GM23338 (cell line): ENCODE measurements at regions not wholly inside any gene's neighbourhood (a gene's known extent, or its start where the extent isn't known, plus 50 kb on each side); places are given as distances from the start of the nearest gene placed in this dataset.

Experiments
- ATAC-seq: fragments of 200-7000 bp; cut with Tn5 transposase; 3 replicates; pipeline ENCODE4 v1.9.1; 2020
- DNase-seq: peaks from one replicate; pipeline ENCODE4 v3.0.0-alpha.2; 2015; ENCODE audit warnings: low spot score
- H2AFZ ChIP-seq: fragments of 200-600 bp; sonication (generic); 2 replicates; pipeline ENCODE4 v1.8.0; 2016; ENCODE audit warnings: antibody characterized with exemption, mild to moderate bottlenecking, moderate library complexity
- H3F3A ChIP-seq: fragments of 200-600 bp; sonication (generic); replicated peaks from 2 replicates; pipeline ENCODE4 v1.8.0; 2017; ENCODE audit warnings: antibody characterized with exemption, mixed run types, low read depth
- H3K27ac ChIP-seq: fragments of 200-600 bp; sonication (generic); 2 replicates; pipeline ENCODE4 v1.6.1; 2016; ENCODE audit warnings: low read depth
- H3K27me3 ChIP-seq: fragments of 200-600 bp; sonication (generic); 2 replicates; pipeline ENCODE4 v1.8.0; 2016; ENCODE audit warnings: mild to moderate bottlenecking, mixed run types, moderate library complexity; ENCODE audit not compliant: insufficient read depth
- H3K36me3 ChIP-seq: fragments of 200-600 bp; sonication (generic); 2 replicates; pipeline ENCODE4 v1.8.0; 2016; ENCODE audit warnings: mild to moderate bottlenecking; ENCODE audit not compliant: insufficient read depth
- H3K4me1 ChIP-seq: fragments of 200-600 bp; sonication (generic); 2 replicates; pipeline ENCODE4 v1.8.0; 2016; ENCODE audit warnings: mild to moderate bottlenecking, moderate library complexity; ENCODE audit not compliant: insufficient read depth
- H3K4me2 ChIP-seq: fragments of 200-600 bp; sonication (generic); 2 replicates; pipeline ENCODE4 v1.7.1; 2017; ENCODE audit warnings: mixed run types
- H3K4me3 ChIP-seq: fragments of 200-600 bp; sonication (generic); 2 replicates; pipeline ENCODE4 v1.6.1; 2016; ENCODE audit warnings: mixed run types
- H3K79me2 ChIP-seq: fragments of 200-600 bp; sonication (generic); replicated peaks from 2 replicates; pipeline ENCODE4 v1.8.0; 2017; ENCODE audit warnings: mild to moderate bottlenecking; ENCODE audit not compliant: insufficient read depth
- H3K9me2 ChIP-seq: fragments of 200-600 bp; sonication (generic); 2 replicates; pipeline ENCODE4 v1.8.0; 2017; ENCODE audit not compliant: insufficient read depth
- H4K20me1 ChIP-seq: fragments of 200-600 bp; sonication (generic); replicated peaks from 2 replicates; pipeline ENCODE4 v1.8.0; 2017; ENCODE audit warnings: mild to moderate bottlenecking; ENCODE audit not compliant: insufficient read depth
- H3K27ac Mint-ChIP-seq: 2 replicates; pipeline ENCODE4 v1.8.0; 2020; ENCODE audit warnings: inconsistent platforms, mild to moderate bottlenecking, moderate library complexity, mixed read lengths
- H3K27me3 Mint-ChIP-seq: 3 replicates; pipeline ENCODE4 v1.8.0; 2022; ENCODE audit warnings: low read depth, mild to moderate bottlenecking, moderate library complexity, mixed read lengths, inconsistent platforms; ENCODE audit not compliant: insufficient read depth, poor library complexity
- H3K36me3 Mint-ChIP-seq: 3 replicates; pipeline ENCODE4 v1.8.0; 2021; ENCODE audit warnings: low read depth, mild to moderate bottlenecking, inconsistent platforms, moderate library complexity, mixed read lengths
- H3K4me1 Mint-ChIP-seq: 3 replicates; pipeline ENCODE4 v1.8.0; 2020; ENCODE audit warnings: mild to moderate bottlenecking, inconsistent platforms, mixed read lengths
- H3K4me3 Mint-ChIP-seq: 3 replicates; pipeline ENCODE4 v1.8.0; 2021; ENCODE audit warnings: moderate library complexity, mild to moderate bottlenecking, inconsistent platforms, mixed read lengths
- H3K9me3 Mint-ChIP-seq: 3 replicates; pipeline ENCODE4 v1.8.0; 2020; ENCODE audit warnings: moderate library complexity, mild to moderate bottlenecking, inconsistent platforms, mixed read lengths
- CREB1 ChIP-seq: fragments of 250-450 bp; sonication (Bioruptor Pico); IDR thresholded peaks from 2 replicates; pipeline ENCODE4 v1.5.0; 2020; ENCODE audit warnings: low read depth, mild to moderate bottlenecking, moderate library complexity
- CTCF ChIP-seq, 2 experiments: fragments of 200-600 bp in 1 of 2; sonication (generic) in 1 of 2; conservative IDR thresholded peaks; 2 replicates each; pipeline versions ENCODE4 v1.5.1 to v1.6.1; 2016 to 2017; ENCODE audit warnings: antibody characterized with exemption in 2 of 2, low read depth in 2 of 2, mild to moderate bottlenecking in 2 of 2, moderate library complexity in 1 of 2
- ETS1 ChIP-seq: IDR thresholded peaks from 2 replicates; pipeline ENCODE4 v1.6.1; 2016; ENCODE audit warnings: antibody characterized with exemption
- JUNB ChIP-seq: IDR thresholded peaks from one replicate; pipeline ENCODE4 v1.6.1; 2016; ENCODE audit warnings: antibody characterized with exemption; ENCODE audit not compliant: unreplicated experiment
- NANOG ChIP-seq: IDR thresholded peaks from 2 replicates; pipeline ENCODE4 v1.6.1; 2016; ENCODE audit warnings: antibody characterized with exemption, borderline replicate concordance
- REST ChIP-seq: IDR thresholded peaks from one replicate; pipeline ENCODE4 v1.6.1; 2018; ENCODE audit warnings: antibody characterized with exemption; ENCODE audit not compliant: unreplicated experiment
- STAT1 ChIP-seq: IDR thresholded peaks from one replicate; pipeline ENCODE4 v1.6.1; 2016; ENCODE audit warnings: antibody characterized with exemption; ENCODE audit not compliant: unreplicated experiment
- ZNF114 ChIP-seq: fragments of 250-450 bp; sonication (Bioruptor Pico); IDR thresholded peaks from 2 replicates; pipeline ENCODE4 v1.5.0; 2020; ENCODE audit warnings: mild to moderate bottlenecking, moderate library complexity
- ZNF462 ChIP-seq: fragments of 250-450 bp; sonication (Bioruptor Pico); IDR thresholded peaks from 2 replicates; pipeline ENCODE4 v1.5.0; 2020; ENCODE audit warnings: mild to moderate bottlenecking, moderate library complexity

- DNase-seq (no peak), ATAC-seq (no peak)
- Mint-ChIP-seq H3K27me3 (no peaks in the 10 kb centered on the region), H3K4me1 (no peaks in the 10 kb centered on the region), H3K4me3 (no peak overlapping the region), H3K9me3 (no peaks in the 10 kb centered on the region), H3K27ac (no peak overlapping the region), H3K36me3 (no peaks in the 10 kb centered on the region)
- Histone ChIP-seq H3K9me2 (no peaks in the 10 kb centered on the region), H3K4me2 (no peak overlapping the region), H3K36me3 (no peaks in the 10 kb centered on the region), H4K20me1 (no peaks in the 10 kb centered on the region), H3K27me3 (no peaks in the 10 kb centered on the region), H2AFZ (peak overlapping the region; percentile 25; the same call in 1 of the 2 replicates), H3F3A (no peaks in the 10 kb centered on the region), H3K79me2 (no peaks in the 10 kb centered on the region), H3K4me3 (no peak overlapping the region), H3K27ac (no peak overlapping the region), H3K4me1 (0 out of 2 replicates have a peak, but pooled peaks cover 4% of the 10 kb centered on the region)
- TF ChIP-seq ZNF462 (no peak), CTCF (conservative IDR thresholded peaks at IDR 0.05; ENCODE audit: low read depth in 2 of 2) (no peak), NANOG (no peak), STAT1 (no peak), CREB1 (CRISPR knock-in tag) (no peak), REST (no peak), ETS1 (no peak), JUNB (no peak), ZNF114 (CRISPR knock-in tag) (no peak)
Measured at GRCh38 chr1:101683136-101683535, 313.6 kb downstream of the OLFM3 start.
